DMS53 (cell line): ENCODE measurements at regions not wholly inside any gene's neighbourhood (a gene's known extent, or its start where the extent isn't known, plus 50 kb on each side); places are given as distances from the start of the nearest gene placed in this dataset.

ENCODE experiments used
- DNase-seq: peaks from one replicate; lab custom pipeline; 2025; lab: John Stamatoyannopoulos, UW

- DNase-seq: peak; percentile 60
Observed at GRCh38 chr12:118850244-118850825, 131.0 kb upstream of the SRRM4 start.

- DNase-seq: no peak
Observed at GRCh38 chr12:118851891-118852290, 129.4 kb upstream of the SRRM4 start.

GRCh38 chr12:118853634-118854033, 127.7 kb upstream of the SRRM4 start:
- DNase-seq: no peak

GRCh38 chr12:118855858-118856257, 125.5 kb upstream of the SRRM4 start:
- no peak for DNase-seq

- DNase-seq: no peak
Observed at GRCh38 chr12:118866346-118866745, 115.0 kb upstream of the SRRM4 start.

- DNase-seq: no peak
Observed at GRCh38 chr12:118870551-118870950, 110.8 kb upstream of the SRRM4 start.

GRCh38 chr12:118874698-118875548, 106.4 kb upstream of the SRRM4 start:
- peak; percentile 9 for DNase-seq

- no peak for DNase-seq
Observed at GRCh38 chr12:118880720-118881493, 100.4 kb upstream of the SRRM4 start.

GRCh38 chr12:118884226-118884625, 97.1 kb upstream of the SRRM4 start:
- no peak for DNase-seq

- no peak for DNase-seq
Observed at GRCh38 chr12:118900993-118901392, 80.3 kb upstream of the SRRM4 start.

- DNase-seq: no peak
Observed at GRCh38 chr12:118908811-118909210, 72.5 kb upstream of the SRRM4 start.

GRCh38 chr12:118912697-118913270, 68.6 kb upstream of the SRRM4 start:
- DNase-seq: no peak

- DNase-seq: no peak
Observed at GRCh38 chr12:118921761-118922160, 59.6 kb upstream of the SRRM4 start.

GRCh38 chr12:118922405-118922804, 58.9 kb upstream of the SRRM4 start:
- no peak for DNase-seq

- DNase-seq: no peak
Observed at GRCh38 chr12:118925407-118925806, 55.9 kb upstream of the SRRM4 start.

GRCh38 chr12:118925826-118926225, 55.5 kb upstream of the SRRM4 start:
- no peak for DNase-seq
